CD4-positive, CD25-positive, alpha-beta regulatory T cell (primary cell): ENCODE measurements at regions not wholly inside any gene's neighbourhood (a gene's known extent, or its start where the extent isn't known, plus 50 kb on each side); places are given as distances from the start of the nearest gene placed in this dataset.

Source experiments
- ATAC-seq, 2 donors: fragments of 150-1000 bp; cut with Tn5 transposase; one replicate each; pipeline ENCODE4 v1.10.0; 2021; ENCODE audit warnings: low read depth in 2 of 2, moderate number of reproducible peaks in 2 of 2, moderate library complexity in 1 of 2
- DNase-seq, 3 donors: peaks; one replicate each; pipeline versions ENCODE4 v3.0.0 to v3.0.0-alpha.2; 2012 to 2022; ENCODE audit warnings: mixed read lengths in 1 of 3
- H3K27ac ChIP-seq: one replicate; pipeline ENCODE4 v1.7.0; 2013; ENCODE audit warnings: mild to moderate bottlenecking, low read length; ENCODE audit not compliant: insufficient read depth, poor library complexity, severe bottlenecking
- H3K27me3 ChIP-seq: one replicate; pipeline ENCODE4 v1.7.0; 2013; ENCODE audit warnings: low read length; ENCODE audit not compliant: control insufficient read depth, insufficient read depth
- H3K36me3 ChIP-seq: one replicate; pipeline ENCODE4 v1.7.0; 2013; ENCODE audit warnings: mild to moderate bottlenecking, low read length, moderate library complexity; ENCODE audit not compliant: control insufficient read depth, insufficient read depth
- H3K4me1 ChIP-seq: 2 replicates; pipeline ENCODE4 v1.7.0; 2013; ENCODE audit warnings: mild to moderate bottlenecking, low read length; ENCODE audit not compliant: insufficient read depth, control insufficient read depth, poor library complexity, severe bottlenecking
- H3K4me3 ChIP-seq: one replicate; pipeline ENCODE4 v1.7.0; 2013; ENCODE audit warnings: low read depth, mild to moderate bottlenecking, low read length, moderate library complexity
- H3K9me3 ChIP-seq, 2 experiments: 1 replicate in 1 of 2; 2 replicates in 1 of 2; pipeline ENCODE4 v1.7.0; 2013; ENCODE audit warnings: low read length in 2 of 2, mild to moderate bottlenecking in 1 of 2, moderate library complexity in 1 of 2; ENCODE audit not compliant: control insufficient read depth in 2 of 2
- H3K27ac Mint-ChIP-seq, 3 donors: one replicate each; pipeline ENCODE4 v1.8.0; 2020 to 2022; ENCODE audit warnings: mild to moderate bottlenecking in 3 of 3, mixed read lengths in 3 of 3, moderate library complexity in 2 of 3
- H3K27me3 Mint-ChIP-seq: one replicate; pipeline ENCODE4 v1.8.0; 2022; ENCODE audit warnings: mild to moderate bottlenecking, mixed read lengths
- H3K36me3 Mint-ChIP-seq: one replicate; pipeline ENCODE4 v1.8.0; 2020; ENCODE audit warnings: mixed read lengths
- H3K4me1 Mint-ChIP-seq, 4 donors: one replicate each; pipeline ENCODE4 v1.8.0; 2020 to 2022; ENCODE audit warnings: mixed read lengths in 4 of 4, mild to moderate bottlenecking in 1 of 4
- H3K4me3 Mint-ChIP-seq, 4 donors: one replicate each; pipeline ENCODE4 v1.8.0; 2020 to 2022; ENCODE audit warnings: mild to moderate bottlenecking in 4 of 4, mixed read lengths in 4 of 4, moderate library complexity in 3 of 4
- H3K9me3 Mint-ChIP-seq, 7 donors: one replicate each; pipeline ENCODE4 v1.8.0; 2020 to 2022; ENCODE audit warnings: mixed read lengths in 7 of 7, mild to moderate bottlenecking in 3 of 7, moderate library complexity in 2 of 7

GRCh38 chr2:138121666-138122661, 157.7 kb downstream of the HNMT start:
- H3K36me3 ChIP-seq: no peaks in the 10 kb centered on the region
- H3K36me3 Mint-ChIP-seq: no peaks in the 10 kb centered on the region
- no peak for ATAC-seq
- no peak for DNase-seq
- no peaks in the 10 kb centered on the region for H3K27me3 Mint-ChIP-seq
- H3K9me3 ChIP-seq: no peaks in the 10 kb centered on the region
- H3K4me3 ChIP-seq: no peak overlapping the region
- no peaks in the 10 kb centered on the region for H3K4me1 ChIP-seq
- H3K4me1 Mint-ChIP-seq: no peaks in the 10 kb centered on the region
- H3K27ac Mint-ChIP-seq: no peak overlapping the region
- peaks cover 0 to 2% (median 0%) of the 10 kb centered on the region in 7 donors for H3K9me3 Mint-ChIP-seq
- H3K27ac ChIP-seq: no peak overlapping the region
- no peak overlapping the region for H3K4me3 Mint-ChIP-seq
- no peaks in the 10 kb centered on the region for H3K27me3 ChIP-seq

- DNase-seq (no peak), ATAC-seq (no peak)
- Mint-ChIP-seq H3K36me3 (no peaks in the 10 kb centered on the region), H3K27ac (no peak overlapping the region), H3K4me1 (no peaks in the 10 kb centered on the region), H3K27me3 (no peaks in the 10 kb centered on the region), H3K4me3 (no peak overlapping the region), H3K9me3 (peaks cover 0 to 5% (median 0%) of the 10 kb centered on the region in 7 donors)
- Histone ChIP-seq H3K27me3 (no peaks in the 10 kb centered on the region), H3K4me3 (no peak overlapping the region), H3K9me3 (no peaks in the 10 kb centered on the region), H3K27ac (no peak overlapping the region), H3K36me3 (no peaks in the 10 kb centered on the region), H3K4me1 (no peaks in the 10 kb centered on the region)
Measured at GRCh38 chr2:138122891-138123290, 158.6 kb downstream of the HNMT start.

GRCh38 chr2:138123741-138124140, 159.5 kb downstream of the HNMT start:
- no peaks in the 10 kb centered on the region for H3K9me3 ChIP-seq
- no peaks in the 10 kb centered on the region for H3K4me1 ChIP-seq
- no peaks in the 10 kb centered on the region for H3K36me3 Mint-ChIP-seq
- H3K27ac Mint-ChIP-seq: no peak overlapping the region
- H3K27me3 Mint-ChIP-seq: no peaks in the 10 kb centered on the region
- H3K9me3 Mint-ChIP-seq: peaks cover 0 to 5% (median 0%) of the 10 kb centered on the region in 7 donors
- H3K4me3 ChIP-seq: no peak overlapping the region
- H3K27ac ChIP-seq: no peak overlapping the region
- DNase-seq (no peak), ATAC-seq (no peak)
- no peaks in the 10 kb centered on the region for H3K27me3 ChIP-seq
- H3K4me1 Mint-ChIP-seq: no peaks in the 10 kb centered on the region
- H3K36me3 ChIP-seq: no peaks in the 10 kb centered on the region
- no peak overlapping the region for H3K4me3 Mint-ChIP-seq

GRCh38 chr2:138124521-138124920, 160.2 kb downstream of the HNMT start:
- no peak for DNase-seq
- H3K9me3 Mint-ChIP-seq: peaks cover 0 to 5% (median 1%) of the 10 kb centered on the region in 7 donors
- Histone ChIP-seq H3K9me3 (no peaks in the 10 kb centered on the region), H3K4me1 (no peaks in the 10 kb centered on the region), H3K4me3 (no peak overlapping the region), H3K27me3 (no peaks in the 10 kb centered on the region), H3K27ac (no peak overlapping the region), H3K36me3 (no peaks in the 10 kb centered on the region)
- no peaks in the 10 kb centered on the region for H3K4me1 Mint-ChIP-seq
- H3K27ac Mint-ChIP-seq: no peak overlapping the region
- no peaks in the 10 kb centered on the region for H3K27me3 Mint-ChIP-seq
- H3K36me3 Mint-ChIP-seq: no peaks in the 10 kb centered on the region
- H3K4me3 Mint-ChIP-seq: no peak overlapping the region
- no peak for ATAC-seq

DNA sequence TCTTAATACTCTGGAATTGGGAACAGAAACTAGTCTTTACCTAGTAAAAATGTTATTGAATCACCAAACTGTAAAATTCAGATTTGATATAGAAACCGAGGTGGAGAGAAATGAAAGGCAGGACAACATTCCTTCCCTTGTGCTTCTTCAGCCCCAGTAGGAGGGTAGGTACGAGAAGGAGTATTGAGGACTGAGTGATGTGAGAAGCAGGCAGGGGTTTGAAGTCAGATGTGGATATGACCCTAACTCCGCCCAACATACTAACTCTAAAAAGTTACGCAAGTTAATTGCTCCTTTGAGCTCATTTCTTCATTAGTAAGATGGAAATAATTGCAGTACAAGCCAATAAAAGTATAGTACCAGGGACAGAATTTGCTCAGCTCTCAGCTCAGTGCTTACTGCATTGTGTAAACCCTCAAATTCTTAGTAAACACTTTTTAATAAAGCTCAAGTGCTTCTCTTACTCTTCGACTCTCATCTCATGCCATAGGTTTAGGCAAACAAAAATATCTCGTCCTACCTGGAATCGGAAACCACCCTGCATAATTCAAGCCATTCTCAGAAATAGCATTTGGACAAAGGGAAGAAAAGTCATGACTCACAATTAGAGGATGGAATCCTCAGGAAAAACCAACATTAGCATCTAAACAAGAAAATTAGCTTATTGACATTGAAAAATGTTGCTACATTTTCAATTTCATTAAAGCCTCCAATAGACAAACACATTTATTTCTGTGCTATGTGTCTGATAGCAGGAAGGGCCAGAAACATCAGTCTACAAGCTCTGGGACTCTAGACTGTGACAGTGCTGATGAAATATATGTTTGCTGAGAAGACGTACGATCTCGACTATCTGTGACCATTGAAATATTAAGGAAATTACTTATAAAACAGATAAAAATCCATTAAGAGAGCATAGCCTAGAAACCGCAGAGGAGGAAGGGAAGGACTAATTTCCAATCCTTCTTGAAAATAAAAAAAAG, 161.3 kb downstream of the HNMT start:
- Mint-ChIP-seq H3K27ac (no peak overlapping the region), H3K36me3 (no peaks in the 10 kb centered on the region), H3K27me3 (no peaks in the 10 kb centered on the region), H3K9me3 (peaks cover 0 to 5% (median 1%) of the 10 kb centered on the region in 7 donors), H3K4me1 (no peaks in the 10 kb centered on the region), H3K4me3 (no peak overlapping the region)
- Histone ChIP-seq H3K4me3 (no peak overlapping the region), H3K4me1 (no peaks in the 10 kb centered on the region), H3K27ac (no peak overlapping the region), H3K9me3 (no peaks in the 10 kb centered on the region), H3K27me3 (no peaks in the 10 kb centered on the region), H3K36me3 (no peaks in the 10 kb centered on the region)
- DNase-seq (no peak), ATAC-seq (no peak)

DNA sequence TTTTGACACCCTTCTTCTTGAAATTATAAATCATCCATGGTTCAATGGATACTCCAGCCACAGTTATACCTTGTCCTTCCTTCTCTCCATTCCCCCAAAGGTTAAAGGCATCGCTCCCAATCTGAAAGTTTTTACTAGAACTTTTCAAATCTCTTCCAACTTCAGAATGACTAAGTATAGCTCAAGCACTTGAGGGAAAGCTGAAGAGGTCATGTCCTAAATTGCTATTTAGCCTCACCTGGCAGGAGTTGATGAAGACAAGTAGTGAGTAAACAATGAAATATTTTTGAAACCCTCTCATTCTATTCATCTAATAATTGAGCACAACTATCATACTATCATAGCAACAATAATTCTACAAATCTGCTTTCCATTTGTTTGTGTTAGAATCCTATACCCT, 167.8 kb downstream of the HNMT start:
- Histone ChIP-seq H3K9me3 (no peaks in the 10 kb centered on the region), H3K4me3 (no peak overlapping the region), H3K36me3 (no peaks in the 10 kb centered on the region), H3K27me3 (no peaks in the 10 kb centered on the region), H3K4me1 (no peaks in the 10 kb centered on the region), H3K27ac (no peak overlapping the region)
- Mint-ChIP-seq H3K36me3 (no peaks in the 10 kb centered on the region), H3K4me1 (no peaks in the 10 kb centered on the region), H3K27me3 (no peaks in the 10 kb centered on the region), H3K4me3 (no peak overlapping the region), H3K27ac (no peak overlapping the region), H3K9me3 (peaks cover 0 to 7% (median 0%) of the 10 kb centered on the region in 7 donors)
- DNase-seq (no peak), ATAC-seq (no peak)

DNA sequence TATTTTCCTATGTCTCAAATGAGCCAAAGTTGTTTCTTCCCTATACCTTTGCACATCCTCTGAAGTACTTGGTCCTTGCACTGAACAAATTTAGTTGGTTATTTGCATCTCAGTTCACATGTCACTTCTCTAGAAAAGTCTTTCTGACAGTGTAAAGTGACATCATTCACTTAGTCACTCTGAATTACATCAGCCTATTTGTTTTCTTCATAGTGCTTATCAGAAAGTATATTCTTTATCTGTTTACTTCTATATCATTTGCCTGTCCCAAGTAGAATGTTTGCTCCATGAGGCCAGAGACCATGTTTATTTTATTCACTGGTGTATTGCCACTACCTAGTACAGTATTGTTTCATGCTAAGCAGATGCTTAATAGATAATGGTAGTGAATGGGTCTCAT, 173.7 kb downstream of the HNMT start:
- Mint-ChIP-seq H3K4me3 (no peak overlapping the region), H3K4me1 (no peaks in the 10 kb centered on the region), H3K36me3 (no peaks in the 10 kb centered on the region), H3K27ac (no peak overlapping the region), H3K27me3 (no peaks in the 10 kb centered on the region), H3K9me3 (peaks cover 0 to 10% (median 2%) of the 10 kb centered on the region in 7 donors)
- Histone ChIP-seq H3K4me1 (no peaks in the 10 kb centered on the region), H3K36me3 (no peaks in the 10 kb centered on the region), H3K27ac (no peak overlapping the region), H3K27me3 (no peaks in the 10 kb centered on the region), H3K9me3 (no peaks in the 10 kb centered on the region), H3K4me3 (no peak overlapping the region)
- DNase-seq (no peak), ATAC-seq (no peak)
